BE2C (cell line): ENCODE measurements at regions not wholly inside any gene's neighbourhood (a gene's known extent, or its start where the extent isn't known, plus 50 kb on each side); places are given as distances from the start of the nearest gene placed in this dataset.

Source experiments
- DNase-seq: peaks from one replicate; pipeline ENCODE4 v3.0.0-alpha.2; 2020
- H3K27me3 ChIP-seq: fragments of 250-450 bp; sonication (Bioruptor Pico); 2 replicates; pipeline ENCODE4 v1.5.1; 2020; ENCODE audit warnings: mild to moderate bottlenecking
- H3K36me3 ChIP-seq: fragments of 250-450 bp; sonication (Bioruptor Pico); 2 replicates; pipeline ENCODE4 v1.5.1; 2020; ENCODE audit warnings: mild to moderate bottlenecking
- H3K4me1 ChIP-seq: fragments of 250-450 bp; sonication (Bioruptor Pico); 2 replicates; pipeline ENCODE4 v1.5.1; 2020
- H3K4me3 ChIP-seq: 2 replicates; pipeline ENCODE4 v1.5.1; 2011; ENCODE audit warnings: low read depth, low read length
- H3K9me3 ChIP-seq: fragments of 250-450 bp; sonication (Bioruptor Pico); 2 replicates; pipeline ENCODE4 v1.5.1; 2020
- TF ChIP-seq, protein P1 (sequence below): IDR thresholded peaks from 2 replicates; pipeline ENCODE4 v1.5.1; 2012; ENCODE audit warnings: mild to moderate bottlenecking, low read depth, low read length

DNA sequence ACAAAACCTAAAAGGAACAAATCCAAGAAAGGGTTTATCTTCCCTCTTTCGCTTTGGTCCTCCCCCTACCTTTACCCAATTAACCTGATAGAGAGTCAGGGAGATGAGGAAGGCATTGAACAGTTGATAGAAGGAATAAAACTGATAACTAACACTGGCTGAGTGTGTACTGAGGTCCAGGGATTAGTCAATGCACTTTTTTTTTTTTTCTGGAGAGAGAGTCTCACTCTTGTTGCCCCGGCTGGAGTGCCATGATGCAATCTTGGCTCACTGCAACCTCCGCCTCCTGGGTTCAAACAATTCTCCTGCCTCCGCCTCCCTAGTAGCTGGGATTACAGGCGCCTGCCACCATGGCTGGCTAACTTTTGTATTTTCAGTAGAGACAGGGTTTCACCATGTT lies 250.2 kb upstream of the CWC22 start:
- DNase-seq: no peak
- Histone ChIP-seq H3K36me3 (no peaks in the 10 kb centered on the region), H3K4me3 (no peak overlapping the region), H3K4me1 (no peaks in the 10 kb centered on the region), H3K27me3 (no peaks in the 10 kb centered on the region), H3K9me3 (no peaks in the 10 kb centered on the region)
- TF ChIP-seq, protein P1, sequence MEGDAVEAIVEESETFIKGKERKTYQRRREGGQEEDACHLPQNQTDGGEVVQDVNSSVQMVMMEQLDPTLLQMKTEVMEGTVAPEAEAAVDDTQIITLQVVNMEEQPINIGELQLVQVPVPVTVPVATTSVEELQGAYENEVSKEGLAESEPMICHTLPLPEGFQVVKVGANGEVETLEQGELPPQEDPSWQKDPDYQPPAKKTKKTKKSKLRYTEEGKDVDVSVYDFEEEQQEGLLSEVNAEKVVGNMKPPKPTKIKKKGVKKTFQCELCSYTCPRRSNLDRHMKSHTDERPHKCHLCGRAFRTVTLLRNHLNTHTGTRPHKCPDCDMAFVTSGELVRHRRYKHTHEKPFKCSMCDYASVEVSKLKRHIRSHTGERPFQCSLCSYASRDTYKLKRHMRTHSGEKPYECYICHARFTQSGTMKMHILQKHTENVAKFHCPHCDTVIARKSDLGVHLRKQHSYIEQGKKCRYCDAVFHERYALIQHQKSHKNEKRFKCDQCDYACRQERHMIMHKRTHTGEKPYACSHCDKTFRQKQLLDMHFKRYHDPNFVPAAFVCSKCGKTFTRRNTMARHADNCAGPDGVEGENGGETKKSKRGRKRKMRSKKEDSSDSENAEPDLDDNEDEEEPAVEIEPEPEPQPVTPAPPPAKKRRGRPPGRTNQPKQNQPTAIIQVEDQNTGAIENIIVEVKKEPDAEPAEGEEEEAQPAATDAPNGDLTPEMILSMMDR: no peak

DNA sequence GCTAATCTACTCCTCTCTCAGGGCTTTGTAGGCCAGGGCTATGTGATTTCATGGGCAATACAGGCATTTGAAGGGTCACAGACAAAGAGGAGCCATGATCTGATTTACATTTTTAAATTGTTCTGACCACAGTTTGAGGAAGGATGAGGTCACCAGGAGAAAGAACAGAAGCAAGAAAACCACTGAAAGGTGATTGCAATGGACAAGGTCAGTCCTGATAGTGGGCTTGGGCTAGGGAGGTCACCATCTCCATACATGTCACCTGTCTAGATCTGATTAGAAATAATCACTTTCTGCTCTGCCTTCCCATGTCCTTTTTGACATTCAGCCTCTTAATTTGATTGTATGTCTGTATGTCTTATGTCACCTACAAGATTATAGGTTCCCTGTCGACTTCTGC lies 248.9 kb upstream of the CWC22 start:
- H3K4me1 ChIP-seq: no peaks in the 10 kb centered on the region
- no peak for DNase-seq
- H3K27me3 ChIP-seq: no peaks in the 10 kb centered on the region
- no peaks in the 10 kb centered on the region for H3K9me3 ChIP-seq
- no peak overlapping the region for H3K4me3 ChIP-seq
- H3K36me3 ChIP-seq: no peaks in the 10 kb centered on the region
- TF ChIP-seq, protein P1: no peak

DNA sequence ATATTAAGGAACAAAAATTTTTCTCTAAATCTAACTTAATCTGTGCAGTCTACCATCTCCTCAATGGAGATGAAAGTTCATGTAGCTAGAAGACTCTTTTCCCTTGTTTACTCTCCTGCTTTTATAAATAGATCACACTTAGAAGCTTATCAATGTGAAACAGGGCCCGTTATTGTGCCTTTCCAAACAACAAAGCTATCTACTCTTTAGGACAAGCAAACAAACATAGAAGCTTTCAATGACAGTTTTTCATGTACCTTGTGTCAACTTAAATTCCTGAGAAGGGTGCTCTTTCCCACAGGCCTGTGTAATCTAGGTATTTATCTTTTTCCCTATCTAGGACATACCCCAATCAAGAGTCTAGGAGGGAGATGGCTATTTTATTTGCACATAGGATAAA lies 247.8 kb upstream of the CWC22 start:
- no peak for DNase-seq
- no peak overlapping the region for H3K4me3 ChIP-seq
- TF ChIP-seq, protein P1: no peak
- no peaks in the 10 kb centered on the region for H3K4me1 ChIP-seq
- H3K36me3 ChIP-seq: no peaks in the 10 kb centered on the region
- H3K27me3 ChIP-seq: no peaks in the 10 kb centered on the region
- no peaks in the 10 kb centered on the region for H3K9me3 ChIP-seq

GRCh38 chr2:180247658-180248057 lies 240.6 kb upstream of the CWC22 start:
- TF ChIP-seq, protein P1: no peak
- no peaks in the 10 kb centered on the region for H3K36me3 ChIP-seq
- H3K9me3 ChIP-seq: no peaks in the 10 kb centered on the region
- H3K4me1 ChIP-seq: no peaks in the 10 kb centered on the region
- H3K4me3 ChIP-seq: no peak overlapping the region
- no peak for DNase-seq
- no peaks in the 10 kb centered on the region for H3K27me3 ChIP-seq

DNA sequence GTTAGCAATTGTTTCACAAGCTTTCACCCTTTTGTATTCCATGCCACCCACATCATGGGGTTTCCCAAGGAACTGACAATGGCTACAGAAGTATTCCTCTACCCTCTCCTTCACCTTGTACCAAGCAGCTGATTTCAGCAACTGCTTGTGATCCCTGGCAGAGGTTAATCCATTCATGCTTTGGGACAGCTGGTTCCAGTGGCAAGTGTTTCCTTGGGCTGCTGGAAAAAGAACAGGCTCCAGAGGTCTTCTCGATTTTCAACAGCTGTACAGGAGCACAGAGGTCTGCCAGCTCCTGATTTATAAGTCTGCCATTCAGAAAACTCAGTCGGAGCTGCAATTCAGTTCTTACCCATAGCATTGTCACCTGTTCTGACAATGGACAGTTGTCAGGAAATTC lies 239.2 kb upstream of the CWC22 start:
- Histone ChIP-seq H3K36me3 (no peaks in the 10 kb centered on the region), H3K4me3 (no peak overlapping the region), H3K4me1 (no peaks in the 10 kb centered on the region), H3K9me3 (no peaks in the 10 kb centered on the region), H3K27me3 (no peaks in the 10 kb centered on the region)
- DNase-seq: no peak
- TF ChIP-seq, protein P1: no peak

GRCh38 chr2:180240774-180241173 lies 233.7 kb upstream of the CWC22 start:
- no peaks in the 10 kb centered on the region for H3K27me3 ChIP-seq
- H3K4me3 ChIP-seq: no peak overlapping the region
- H3K36me3 ChIP-seq: no peaks in the 10 kb centered on the region
- no peaks in the 10 kb centered on the region for H3K4me1 ChIP-seq
- H3K9me3 ChIP-seq: no peaks in the 10 kb centered on the region
- TF ChIP-seq, protein P1: no peak
- DNase-seq: no peak
